Gastroesophageal sphincter (tissue), 4 donors: ENCODE measurements at regions not wholly inside any gene's neighbourhood (a gene's known extent, or its start where the extent isn't known, plus 50 kb on each side); places are given as distances from the start of the nearest gene placed in this dataset.

Experiments
- ATAC-seq: fragments of 150-250 bp; one replicate; pipeline ENCODE4 v1.9.1; 2016; ENCODE audit warnings: mild to moderate bottlenecking, moderate library complexity
- H3K27ac ChIP-seq, 4 donors: fragments of 200-600 bp; sonication (generic) in 3 of 4; 1 replicate in 3 of 4; 2 replicates in 1 of 4; pipeline ENCODE4 v1.5.1; 2016 to 2019
- H3K27me3 ChIP-seq: fragments of 200-600 bp; sonication (generic); one replicate; pipeline ENCODE4 v1.5.1; 2019
- H3K36me3 ChIP-seq, 2 donors: fragments of 200-600 bp; sonication (generic); one replicate each; pipeline ENCODE4 v1.5.1; 2019; ENCODE audit warnings: control low read depth in 1 of 2
- H3K4me1 ChIP-seq, 3 donors: fragments of 200-600 bp; sonication (generic); 1 replicate in 2 of 3; 2 replicates in 1 of 3; pipeline ENCODE4 v1.5.1; 2016 to 2019; ENCODE audit warnings: control low read depth in 2 of 3
- H3K4me3 ChIP-seq, 2 donors: fragments of 200-600 bp; sonication (generic); one replicate each; pipeline ENCODE4 v1.5.1; 2019; ENCODE audit warnings: mild to moderate bottlenecking in 1 of 2, moderate library complexity in 1 of 2
- H3K9me3 ChIP-seq, 3 donors: fragments of 200-600 bp; sonication (generic); one replicate each; pipeline ENCODE4 v1.5.1; 2017 to 2019; ENCODE audit warnings: control low read depth in 2 of 3
- EP300 ChIP-seq: sonication (generic); formaldehyde crosslinking; IDR thresholded peaks from one replicate; pipeline ENCODE4 v1.6.1; 2017; ENCODE audit warnings: antibody characterized with exemption, mild to moderate bottlenecking
- POLR2A ChIP-seq, 2 donors: fragments of 450-650 bp; IDR thresholded peaks; one replicate each; pipeline ENCODE4 v1.6.1; 2017; ENCODE audit warnings: antibody characterized with exemption in 2 of 2, mild to moderate bottlenecking in 2 of 2, moderate library complexity in 1 of 2
- POLR2AphosphoS5 ChIP-seq: sonication (generic); formaldehyde crosslinking; IDR thresholded peaks from one replicate; pipeline ENCODE4 v1.6.1; 2017; ENCODE audit warnings: antibody characterized with exemption
- WGBS, 2 donors: methylation state at CpG; one replicate each; pipeline ENCODE4 v1.1.5; 2018; ENCODE audit warnings: low coverage in 1 of 2; 5-methylcytosine and 5-hydroxymethylcytosine counted together
- TF ChIP-seq, protein P1 (sequence below), 4 experiments: fragments of 200-600 bp in 2 of 4; fragments of 450-650 bp in 2 of 4; sonication (generic) in 1 of 4; IDR thresholded peaks; one replicate each; pipeline ENCODE4 v1.5.1; 2017 to 2019; ENCODE audit warnings: antibody characterized with exemption in 4 of 4, mild to moderate bottlenecking in 2 of 4, moderate library complexity in 2 of 4

DNA sequence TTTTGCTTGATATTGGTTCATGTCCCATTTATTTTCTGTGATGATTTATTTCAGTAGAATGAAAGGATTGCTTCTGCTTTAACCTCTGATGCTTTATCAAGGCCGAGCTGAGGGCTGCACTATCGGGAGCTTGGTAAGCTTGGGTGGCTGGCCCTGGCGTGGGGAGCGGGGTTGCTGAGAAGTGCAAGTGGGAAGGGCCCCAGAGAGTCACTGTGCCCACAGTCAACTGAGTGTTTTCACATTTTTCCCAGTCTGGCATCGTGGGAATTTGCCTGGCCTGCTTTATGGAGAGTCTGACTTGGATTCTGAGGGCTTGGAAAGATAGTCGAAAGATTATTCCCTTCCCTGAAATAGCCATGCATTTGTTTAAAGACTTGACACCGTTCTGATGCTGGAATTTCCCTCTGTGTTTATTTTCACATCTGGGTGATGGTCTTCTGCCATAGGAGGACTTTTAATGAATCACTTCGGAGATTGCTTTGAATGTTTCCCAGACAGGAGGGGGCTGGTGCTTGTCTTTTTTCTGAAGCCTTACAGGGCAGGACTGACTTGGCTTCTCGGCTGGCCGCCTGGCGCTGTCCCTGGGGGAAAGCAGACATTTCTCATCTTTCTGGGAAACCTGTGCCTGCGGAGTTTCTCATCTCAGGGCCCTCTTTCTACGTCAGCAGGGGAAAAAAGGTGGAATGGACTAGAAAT is 139.0 kb downstream of the BOD1 start:
- Histone ChIP-seq H3K27ac (peak overlapping the region; percentile 69 to 89 (median 87)), H3K36me3 (no peaks in the 10 kb centered on the region), H3K27me3 (no peaks in the 10 kb centered on the region), H3K4me3 (no peak overlapping the region), H3K9me3 (no peaks in the 10 kb centered on the region), H3K4me1 (peaks cover 23 to 55% (median 36%) of the 10 kb centered on the region in 3 donors)
- ATAC-seq: peak; percentile 55
- TF ChIP-seq, protein P1, sequence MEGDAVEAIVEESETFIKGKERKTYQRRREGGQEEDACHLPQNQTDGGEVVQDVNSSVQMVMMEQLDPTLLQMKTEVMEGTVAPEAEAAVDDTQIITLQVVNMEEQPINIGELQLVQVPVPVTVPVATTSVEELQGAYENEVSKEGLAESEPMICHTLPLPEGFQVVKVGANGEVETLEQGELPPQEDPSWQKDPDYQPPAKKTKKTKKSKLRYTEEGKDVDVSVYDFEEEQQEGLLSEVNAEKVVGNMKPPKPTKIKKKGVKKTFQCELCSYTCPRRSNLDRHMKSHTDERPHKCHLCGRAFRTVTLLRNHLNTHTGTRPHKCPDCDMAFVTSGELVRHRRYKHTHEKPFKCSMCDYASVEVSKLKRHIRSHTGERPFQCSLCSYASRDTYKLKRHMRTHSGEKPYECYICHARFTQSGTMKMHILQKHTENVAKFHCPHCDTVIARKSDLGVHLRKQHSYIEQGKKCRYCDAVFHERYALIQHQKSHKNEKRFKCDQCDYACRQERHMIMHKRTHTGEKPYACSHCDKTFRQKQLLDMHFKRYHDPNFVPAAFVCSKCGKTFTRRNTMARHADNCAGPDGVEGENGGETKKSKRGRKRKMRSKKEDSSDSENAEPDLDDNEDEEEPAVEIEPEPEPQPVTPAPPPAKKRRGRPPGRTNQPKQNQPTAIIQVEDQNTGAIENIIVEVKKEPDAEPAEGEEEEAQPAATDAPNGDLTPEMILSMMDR (IDR thresholded peaks at IDR 0.05): no peak
- peak; percentile 87 for TF ChIP-seq POLR2AphosphoS5
- 9 to 12% methylated on average over 4 to 13 of the region's 13 CpGs for WGBS, 2 donors

DNA sequence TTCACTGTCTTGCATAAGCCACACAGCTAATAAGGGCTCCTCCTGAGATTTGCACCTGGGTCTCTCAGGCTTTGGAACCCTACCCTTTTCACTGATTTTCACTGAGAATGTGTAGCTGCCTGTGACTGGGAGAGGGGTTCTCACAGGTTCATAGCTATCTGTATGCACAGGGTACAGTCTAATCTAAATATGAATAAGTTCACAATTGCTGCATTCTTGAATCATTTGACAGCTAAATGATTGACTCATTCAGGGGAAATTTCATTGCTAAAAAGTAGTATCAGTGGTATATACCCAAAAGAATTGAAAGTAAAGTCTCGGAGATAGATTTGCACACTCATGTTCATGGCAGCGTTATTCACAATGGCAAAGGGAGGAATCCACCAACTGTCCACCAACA is 140.7 kb downstream of the BOD1 start:
- peaks cover 24 to 69% (median 43%) of the 10 kb centered on the region in 3 donors for H3K4me1 ChIP-seq
- no peaks in the 10 kb centered on the region for H3K9me3 ChIP-seq
- no peaks in the 10 kb centered on the region for H3K27me3 ChIP-seq
- no peak for TF ChIP-seq POLR2A (IDR thresholded peaks at IDR 0.05)
- TF ChIP-seq POLR2AphosphoS5: no peak
- TF ChIP-seq, protein P1 (IDR thresholded peaks at IDR 0.05): no peak
- no peak for TF ChIP-seq EP300
- H3K36me3 ChIP-seq: no peaks in the 10 kb centered on the region
- ATAC-seq: no peak
- peak overlapping the region in 3 of 4 donors; percentile 89 to 90 (median 89) for H3K27ac ChIP-seq
- H3K4me3 ChIP-seq: no peak overlapping the region
- WGBS, 2 donors: 92 to 100% methylated on average over 2 of the region's 2 CpGs

DNA sequence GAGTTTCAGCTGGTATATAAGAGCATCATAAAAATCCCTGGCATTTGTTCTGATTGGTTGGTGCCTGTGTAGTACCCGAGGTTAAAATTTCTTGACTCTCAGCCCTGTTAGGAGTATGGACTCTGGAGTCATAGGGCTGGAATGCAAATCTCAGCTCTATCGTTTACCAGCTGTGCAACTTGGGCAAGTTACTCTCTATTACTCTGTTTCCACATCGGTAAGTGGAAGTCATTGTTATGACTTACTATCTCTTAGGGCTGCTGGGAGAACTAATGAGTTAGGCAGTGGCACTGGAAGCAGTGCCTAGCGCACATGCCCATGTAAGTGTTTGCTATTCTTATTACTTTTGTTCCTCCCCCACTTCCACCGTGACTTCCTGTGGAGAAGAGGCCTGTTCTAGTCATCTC is 141.6 kb downstream of the BOD1 start:
- no peaks in the 10 kb centered on the region for H3K27me3 ChIP-seq
- no peaks in the 10 kb centered on the region for H3K9me3 ChIP-seq
- H3K4me3 ChIP-seq: no peak overlapping the region
- TF ChIP-seq POLR2A (IDR thresholded peaks at IDR 0.05) (no peak), EP300 (no peak), POLR2AphosphoS5 (peak; percentile 90)
- TF ChIP-seq, protein P1 (IDR thresholded peaks at IDR 0.05): no peak
- H3K27ac ChIP-seq: peak overlapping the region; percentile 89 to 90 (median 89)
- no peaks in the 10 kb centered on the region for H3K36me3 ChIP-seq
- 29 to 53% methylated on average over 4 of the region's 5 CpGs for WGBS, 2 donors
- H3K4me1 ChIP-seq: peaks cover 24 to 69% (median 43%) of the 10 kb centered on the region in 3 donors
- ATAC-seq: no peak

DNA sequence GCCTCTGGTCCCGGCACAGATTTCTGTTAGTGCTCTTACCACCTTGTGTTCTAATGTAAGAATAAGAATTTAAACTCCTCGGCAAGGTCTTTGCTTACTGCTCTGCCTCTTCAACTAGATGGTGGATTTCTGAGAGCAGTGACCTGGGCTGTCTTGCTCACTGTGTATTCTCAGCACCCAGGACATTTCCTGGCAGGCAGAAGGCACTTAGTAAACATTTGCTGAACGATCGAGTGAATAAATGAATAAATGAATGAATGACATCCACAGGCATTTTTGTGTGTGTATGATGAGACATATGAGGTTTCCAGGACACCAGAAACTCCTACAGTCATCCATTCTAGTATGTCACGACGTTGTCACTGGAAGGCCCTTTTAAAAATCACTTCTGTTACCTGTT is 143.2 kb downstream of the BOD1 start:
- WGBS, 2 donors: 14 to 44% methylated on average over 3 to 6 of the region's 6 CpGs
- TF ChIP-seq POLR2AphosphoS5: peak; percentile 70
- no peak for TF ChIP-seq EP300
- ATAC-seq: peak; percentile 4
- Histone ChIP-seq H3K36me3 (no peaks in the 10 kb centered on the region), H3K4me1 (peaks cover 22 to 67% (median 40%) of the 10 kb centered on the region in 3 donors), H3K9me3 (no peaks in the 10 kb centered on the region), H3K27me3 (no peaks in the 10 kb centered on the region), H3K27ac (peak overlapping the region; percentile 89 to 90 (median 89)), H3K4me3 (no peak overlapping the region)

DNA sequence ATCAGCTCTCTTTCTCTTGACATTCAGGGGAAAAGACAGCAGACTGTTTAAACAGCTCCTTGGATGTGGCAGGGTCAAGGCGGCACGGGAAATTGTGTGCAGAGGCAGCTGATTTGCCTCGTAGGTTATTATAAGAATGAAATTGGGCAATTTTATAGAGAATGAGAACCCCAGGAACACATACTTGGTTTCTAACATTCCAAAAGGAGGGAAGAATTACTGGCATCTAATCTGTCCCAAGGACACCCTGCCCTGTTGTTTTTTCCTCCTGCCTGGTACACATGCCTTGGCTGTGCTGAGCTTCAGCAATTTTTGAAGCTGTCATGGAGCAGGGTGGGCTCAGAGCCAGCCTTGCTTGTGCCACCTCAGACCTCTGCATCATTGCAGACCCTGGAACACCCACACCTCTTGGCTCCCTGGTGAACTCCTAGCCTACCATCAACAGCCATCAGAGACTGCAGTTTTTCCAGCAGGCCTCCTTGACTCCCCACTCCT is 143.6 kb downstream of the BOD1 start:
- H3K27ac ChIP-seq: peak overlapping the region; percentile 89 to 90 (median 89)
- no peaks in the 10 kb centered on the region for H3K27me3 ChIP-seq
- H3K4me3 ChIP-seq: no peak overlapping the region
- WGBS, 2 donors: 40 to 50% methylated on average over 3 of the region's 3 CpGs
- no peaks in the 10 kb centered on the region for H3K9me3 ChIP-seq
- no peaks in the 10 kb centered on the region for H3K36me3 ChIP-seq
- peaks cover 18 to 63% (median 36%) of the 10 kb centered on the region in 3 donors for H3K4me1 ChIP-seq
- TF ChIP-seq POLR2A (IDR thresholded peaks at IDR 0.05) (no peak), EP300 (no peak), POLR2AphosphoS5 (peak; percentile 73)
- TF ChIP-seq, protein P1 (IDR thresholded peaks at IDR 0.05): no peak
- peak; percentile 69 for ATAC-seq
